GM12865 (cell line): ENCODE measurements at regions not wholly inside any gene's neighbourhood (a gene's known extent, or its start where the extent isn't known, plus 50 kb on each side); places are given as distances from the start of the nearest gene placed in this dataset.

ENCODE experiments used
- DNase-seq: peaks from one replicate; pipeline ENCODE4 v3.0.0; 2010; ENCODE audit warnings: low read depth
- H3K4me3 ChIP-seq: 2 replicates; pipeline ENCODE4 v1.5.1; 2011; ENCODE audit warnings: mild to moderate bottlenecking, low read depth, low read length, control low read depth
- TF ChIP-seq, protein P1 (sequence below): IDR thresholded peaks from 2 replicates; pipeline ENCODE4 v1.5.1; 2011; ENCODE audit warnings: low read length, control low read depth, low read depth, inconsistent platforms; ENCODE audit not compliant: insufficient read depth; ENCODE audit errors: missing control alignments

DNA sequence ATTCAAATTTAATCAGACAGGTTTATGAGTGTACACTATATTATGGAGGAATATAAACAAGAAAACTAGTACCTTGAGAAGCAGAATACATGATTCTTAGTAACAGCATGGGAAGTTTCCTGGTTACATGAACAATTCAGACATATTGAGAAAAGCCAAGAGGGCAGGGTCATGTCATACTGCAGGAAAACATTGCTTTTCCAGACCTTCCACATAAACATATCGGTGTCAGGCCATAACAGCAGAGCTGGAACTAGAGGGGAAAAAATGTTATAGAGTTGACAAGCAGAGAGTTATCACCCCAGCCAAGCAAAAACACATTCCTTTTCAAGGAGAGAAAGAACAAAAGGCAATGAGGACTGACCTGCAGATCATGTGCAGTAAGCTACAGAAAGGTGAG is 74.7 kb upstream of the ZNF236 start:
- TF ChIP-seq, protein P1, sequence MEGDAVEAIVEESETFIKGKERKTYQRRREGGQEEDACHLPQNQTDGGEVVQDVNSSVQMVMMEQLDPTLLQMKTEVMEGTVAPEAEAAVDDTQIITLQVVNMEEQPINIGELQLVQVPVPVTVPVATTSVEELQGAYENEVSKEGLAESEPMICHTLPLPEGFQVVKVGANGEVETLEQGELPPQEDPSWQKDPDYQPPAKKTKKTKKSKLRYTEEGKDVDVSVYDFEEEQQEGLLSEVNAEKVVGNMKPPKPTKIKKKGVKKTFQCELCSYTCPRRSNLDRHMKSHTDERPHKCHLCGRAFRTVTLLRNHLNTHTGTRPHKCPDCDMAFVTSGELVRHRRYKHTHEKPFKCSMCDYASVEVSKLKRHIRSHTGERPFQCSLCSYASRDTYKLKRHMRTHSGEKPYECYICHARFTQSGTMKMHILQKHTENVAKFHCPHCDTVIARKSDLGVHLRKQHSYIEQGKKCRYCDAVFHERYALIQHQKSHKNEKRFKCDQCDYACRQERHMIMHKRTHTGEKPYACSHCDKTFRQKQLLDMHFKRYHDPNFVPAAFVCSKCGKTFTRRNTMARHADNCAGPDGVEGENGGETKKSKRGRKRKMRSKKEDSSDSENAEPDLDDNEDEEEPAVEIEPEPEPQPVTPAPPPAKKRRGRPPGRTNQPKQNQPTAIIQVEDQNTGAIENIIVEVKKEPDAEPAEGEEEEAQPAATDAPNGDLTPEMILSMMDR, result no peak
- DNase-seq, result no peak
- no peak overlapping the region for H3K4me3 ChIP-seq

DNA sequence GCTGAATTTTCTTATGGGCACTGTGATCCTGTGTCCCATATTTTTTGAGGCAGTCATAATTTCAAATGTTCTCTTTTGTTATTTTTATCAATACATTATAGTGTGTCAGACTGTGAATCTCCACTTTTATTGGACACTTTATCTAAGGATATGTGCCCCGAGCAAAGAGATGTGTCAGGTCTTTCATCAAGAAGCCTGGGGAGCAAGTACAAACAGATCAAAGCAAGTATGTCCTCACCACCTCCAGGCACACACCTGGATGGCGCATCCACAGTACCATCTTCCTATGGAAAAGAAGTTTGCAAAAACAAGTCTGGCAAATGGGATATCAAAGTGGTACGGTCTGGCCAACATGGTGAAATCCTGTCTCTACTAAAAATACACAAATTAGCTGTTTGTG is 81.0 kb upstream of the ZNF236 start:
- TF ChIP-seq, protein P1, result no peak
- DNase-seq, result no peak
- no peak overlapping the region for H3K4me3 ChIP-seq

DNA sequence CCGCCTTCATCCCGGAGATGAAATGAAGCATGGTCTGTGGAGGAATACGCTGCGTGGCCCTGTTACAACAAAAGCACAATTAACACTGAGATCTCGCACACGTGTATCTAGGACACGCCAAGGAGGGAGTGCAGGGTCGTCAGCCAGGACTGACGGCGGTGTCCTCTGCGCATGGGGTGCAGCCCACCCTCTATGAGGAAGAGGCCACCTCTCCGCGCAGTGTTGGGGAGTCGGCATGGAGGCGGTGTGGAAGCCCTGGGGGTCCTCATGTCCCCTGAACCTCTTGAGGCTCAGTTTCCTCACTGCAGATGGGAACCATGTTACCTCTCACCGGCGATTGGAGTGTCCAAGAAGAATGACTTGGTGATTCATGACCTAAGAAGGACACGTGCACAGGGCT is 86.0 kb upstream of the ZNF236 start:
- no peak for DNase-seq
- no peak overlapping the region for H3K4me3 ChIP-seq
- TF ChIP-seq, protein P1, result no peak

DNA sequence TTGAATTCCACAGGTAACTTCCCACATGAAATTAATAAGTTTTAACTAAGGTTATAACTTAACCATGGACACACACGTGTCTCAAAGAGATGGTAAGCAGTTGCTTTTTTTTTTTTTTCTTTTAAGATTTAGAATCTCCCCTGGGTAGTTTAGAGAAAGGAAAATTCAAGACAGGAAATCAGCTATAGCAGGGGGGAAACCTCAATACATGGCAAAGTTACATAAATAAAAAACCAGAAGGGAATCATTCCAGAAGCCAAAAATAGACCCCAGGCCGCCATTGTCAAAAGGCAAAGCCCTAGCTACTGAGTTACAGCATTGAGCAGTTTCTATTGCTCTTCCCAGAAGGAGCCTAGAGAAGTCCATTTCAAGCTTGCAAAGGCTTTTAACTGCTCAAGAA is 91.5 kb upstream of the ZNF236 start:
- TF ChIP-seq, protein P1, result no peak
- no peak overlapping the region for H3K4me3 ChIP-seq
- no peak for DNase-seq

DNA sequence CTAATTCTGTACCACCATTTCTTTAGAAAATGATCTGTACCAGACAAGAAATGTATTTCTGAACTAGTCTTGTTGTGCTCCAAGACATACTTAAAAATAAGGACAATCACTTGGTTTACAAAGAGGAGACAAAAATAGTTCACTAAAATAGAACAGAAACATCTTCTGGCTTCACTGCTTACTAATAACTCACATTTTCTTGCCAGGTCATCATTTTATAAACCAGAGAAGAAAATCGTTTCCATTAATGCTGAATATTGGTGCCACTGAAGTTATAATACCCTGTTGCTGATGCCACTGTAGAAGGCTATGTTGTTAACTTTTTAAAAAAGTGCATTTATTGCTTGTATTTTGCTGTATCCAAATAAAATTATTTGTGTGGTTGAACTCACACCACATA is 94.8 kb upstream of the ZNF236 start:
- TF ChIP-seq, protein P1, result no peak
- no peak for DNase-seq
- no peak overlapping the region for H3K4me3 ChIP-seq

DNA sequence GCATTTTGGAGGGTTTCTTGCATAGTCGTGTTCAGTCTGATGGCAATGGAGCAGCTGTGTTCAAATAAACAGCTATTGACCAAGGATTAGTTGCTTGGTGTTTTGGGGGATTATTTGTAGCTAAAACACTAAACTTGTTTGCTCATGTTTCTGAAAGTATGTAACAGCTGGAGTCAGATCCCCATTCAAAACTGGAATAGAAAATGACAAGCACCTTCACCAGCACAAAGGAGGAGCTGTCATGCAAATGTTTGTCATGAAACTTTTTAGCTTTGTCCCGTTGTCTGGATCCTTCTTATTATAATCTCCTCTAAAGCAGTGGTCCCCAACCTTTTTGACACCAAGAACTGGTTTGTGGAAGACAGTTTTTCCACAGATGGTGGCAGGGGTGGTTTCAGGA is 96.9 kb upstream of the ZNF236 start:
- TF ChIP-seq, protein P1, result no peak
- H3K4me3 ChIP-seq, result no peak overlapping the region

DNA sequence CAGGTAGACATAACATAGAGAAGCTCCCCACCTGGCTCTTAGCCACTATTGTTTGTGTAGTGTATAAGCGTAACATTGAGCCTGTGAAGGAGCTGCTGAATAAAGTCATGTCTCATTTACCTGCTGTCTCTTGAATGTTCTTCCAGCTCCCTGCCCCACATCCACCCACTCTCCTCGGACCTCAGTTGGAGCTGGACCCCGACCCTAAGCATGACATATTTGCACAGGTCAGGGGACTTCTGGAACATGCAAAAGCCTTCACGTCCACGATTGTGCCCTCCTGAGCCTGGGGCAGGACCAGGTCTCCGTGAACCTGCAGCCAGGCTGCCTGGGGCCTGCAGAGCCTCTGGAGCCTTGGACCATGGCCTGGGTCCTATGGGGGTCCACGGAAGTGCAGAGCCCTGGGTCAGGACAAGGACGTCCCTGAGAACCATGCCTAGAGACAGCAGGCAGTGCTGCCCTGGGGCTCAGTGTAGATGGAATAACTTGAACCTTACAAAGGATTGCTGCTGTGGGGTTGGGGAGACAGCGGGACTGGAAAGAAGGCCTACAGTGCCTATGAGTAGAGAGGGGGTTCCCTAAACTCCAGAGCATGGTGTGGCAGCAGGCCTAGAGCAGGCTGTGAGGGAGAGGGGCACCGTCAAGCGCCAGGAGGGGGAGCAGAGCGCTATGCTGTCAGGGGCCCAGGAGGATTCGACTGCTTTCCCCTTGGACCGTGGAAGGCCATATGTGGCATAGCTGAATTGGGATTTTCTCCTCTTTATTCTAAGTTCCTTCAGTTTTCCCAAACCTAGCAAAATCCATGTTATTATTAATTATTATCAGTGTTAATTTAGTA is 99.9 kb upstream of the ZNF236 start:
- no peak overlapping the region for H3K4me3 ChIP-seq
- TF ChIP-seq, protein P1, result no peak
- no peak for DNase-seq

More for the DNA sequence above, 96.9 kb upstream of the ZNF236 start:
- peak; percentile 68 for DNase-seq
